ENCODE measurements at regions not wholly inside any gene's neighbourhood (a gene's known extent, or its start where the extent isn't known, plus 50 kb on each side); places are given as distances from the start of the nearest gene placed in this dataset.

DNA sequence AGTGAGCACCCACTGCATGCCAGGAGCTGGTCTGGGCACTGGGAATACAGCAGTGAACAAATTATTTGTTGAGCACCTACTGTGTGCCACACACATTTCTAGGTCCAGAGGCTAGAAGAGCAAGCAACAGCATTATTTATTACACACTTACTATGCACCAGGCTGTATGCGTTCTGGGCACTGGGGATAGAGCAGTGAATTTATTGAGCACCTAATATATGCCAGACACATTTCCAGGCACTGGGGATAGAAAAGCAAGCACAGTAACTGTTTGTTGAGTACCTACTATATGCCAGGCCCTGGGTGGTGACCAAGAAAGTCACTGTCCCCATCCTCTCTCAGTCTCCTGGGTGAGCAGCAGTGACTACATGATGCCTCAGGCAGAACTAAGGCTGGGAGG lies 107.5 kb upstream of the NCOR2 start (continued):
- TF ChIP-seq, protein P1, sequence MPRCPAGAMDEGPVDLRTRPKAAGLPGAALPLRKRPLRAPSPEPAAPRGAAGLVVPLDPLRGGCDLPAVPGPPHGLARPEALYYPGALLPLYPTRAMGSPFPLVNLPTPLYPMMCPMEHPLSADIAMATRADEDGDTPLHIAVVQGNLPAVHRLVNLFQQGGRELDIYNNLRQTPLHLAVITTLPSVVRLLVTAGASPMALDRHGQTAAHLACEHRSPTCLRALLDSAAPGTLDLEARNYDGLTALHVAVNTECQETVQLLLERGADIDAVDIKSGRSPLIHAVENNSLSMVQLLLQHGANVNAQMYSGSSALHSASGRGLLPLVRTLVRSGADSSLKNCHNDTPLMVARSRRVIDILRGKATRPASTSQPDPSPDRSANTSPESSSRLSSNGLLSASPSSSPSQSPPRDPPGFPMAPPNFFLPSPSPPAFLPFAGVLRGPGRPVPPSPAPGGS (IDR thresholded peaks at IDR 0.05; ENCODE audit: borderline replicate concordance, insufficient read depth, low read depth, low read length, poor library complexity, severe bottlenecking): no peak
- TF ChIP-seq KAT2A (conservative IDR thresholded peaks at IDR 0.05; ENCODE audit: control insufficient read depth, low read depth, low read length): no peak
- no peak for TF ChIP-seq CREB1 (IDR thresholded peaks at IDR 0.05; ENCODE audit: low read depth)
- no peak for TF ChIP-seq NRF1 (conservative IDR thresholded peaks at IDR 0.05; ENCODE audit: low read depth, low read length)
- no peak for TF ChIP-seq CBFB (IDR thresholded peaks at IDR 0.05; ENCODE audit: low read depth)
- no peak for TF ChIP-seq SREBF2 (IDR thresholded peaks at IDR 0.05; ENCODE audit: low read length)
- TF ChIP-seq SUZ12 (IDR thresholded peaks at IDR 0.05; ENCODE audit: unreplicated experiment): no peak
- no peak for TF ChIP-seq NFYB (IDR thresholded peaks at IDR 0.05; ENCODE audit: insufficient read depth, low read depth, low read length)
- TF ChIP-seq SMARCA5 (IDR thresholded peaks at IDR 0.05): no peak
- no peak for TF ChIP-seq GATAD2B (conservative IDR thresholded peaks at IDR 0.05; ENCODE audit: low read depth)
- TF ChIP-seq, protein P2, sequence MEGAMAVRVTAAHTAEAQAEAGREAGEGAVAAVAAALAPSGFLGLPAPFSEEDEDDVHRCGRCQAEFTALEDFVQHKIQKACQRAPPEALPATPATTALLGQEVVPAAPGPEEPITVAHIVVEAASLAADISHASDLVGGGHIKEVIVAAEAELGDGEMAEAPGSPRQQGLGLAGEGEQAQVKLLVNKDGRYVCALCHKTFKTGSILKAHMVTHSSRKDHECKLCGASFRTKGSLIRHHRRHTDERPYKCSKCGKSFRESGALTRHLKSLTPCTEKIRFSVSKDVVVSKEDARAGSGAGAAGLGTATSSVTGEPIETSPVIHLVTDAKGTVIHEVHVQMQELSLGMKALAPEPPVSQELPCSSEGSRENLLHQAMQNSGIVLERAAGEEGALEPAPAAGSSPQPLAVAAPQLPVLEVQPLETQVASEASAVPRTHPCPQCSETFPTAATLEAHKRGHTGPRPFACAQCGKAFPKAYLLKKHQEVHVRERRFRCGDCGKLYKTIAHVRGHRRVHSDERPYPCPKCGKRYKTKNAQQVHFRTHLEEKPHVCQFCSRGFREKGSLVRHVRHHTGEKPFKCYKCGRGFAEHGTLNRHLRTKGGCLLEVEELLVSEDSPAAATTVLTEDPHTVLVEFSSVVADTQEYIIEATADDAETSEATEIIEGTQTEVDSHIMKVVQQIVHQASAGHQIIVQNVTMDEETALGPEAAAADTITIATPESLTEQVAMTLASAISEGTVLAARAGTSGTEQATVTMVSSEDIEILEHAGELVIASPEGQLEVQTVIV (IDR thresholded peaks at IDR 0.05; ENCODE audit: borderline replicate concordance, partially characterized antibody): no peak
- no peak for TF ChIP-seq ZBED1 (IDR thresholded peaks at IDR 0.05; ENCODE audit: borderline replicate concordance)
